Neural crest cell (in vitro differentiated cells): ENCODE measurements at regions not wholly inside any gene's neighbourhood (a gene's known extent, or its start where the extent isn't known, plus 50 kb on each side); places are given as distances from the start of the nearest gene placed in this dataset.
"Not testable (repeated sequence)": the region's sequence is repeated elsewhere in the genome, so short reads cannot be mapped to it uniquely, and the experiment has no call there.

Experiments used
- DNase-seq: peaks from one replicate; pipeline ENCODE4 v3.0.0; 2021; ENCODE audit warnings: low read depth, mixed read lengths, low spot score
- H3K27ac Mint-ChIP-seq: one replicate; pipeline ENCODE4 v1.8.0; 2021; ENCODE audit warnings: mild to moderate bottlenecking, mixed read lengths; ENCODE audit not compliant: unreplicated experiment
- H3K27me3 Mint-ChIP-seq: 2 replicates; pipeline ENCODE4 v1.8.0; 2021; ENCODE audit warnings: low read depth, mild to moderate bottlenecking, mixed read lengths
- H3K36me3 Mint-ChIP-seq: 2 replicates; pipeline ENCODE4 v1.8.0; 2021; ENCODE audit warnings: low read depth, mild to moderate bottlenecking, mixed read lengths
- H3K4me1 Mint-ChIP-seq: 2 replicates; pipeline ENCODE4 v1.8.0; 2021; ENCODE audit warnings: mixed read lengths
- H3K4me3 Mint-ChIP-seq: one replicate; pipeline ENCODE4 v1.8.0; 2021; ENCODE audit warnings: mild to moderate bottlenecking, mixed read lengths
- H3K9me3 Mint-ChIP-seq: 2 replicates; pipeline ENCODE4 v1.8.0; 2021; ENCODE audit warnings: mixed read lengths
- CTCF ChIP-seq: fragments of 200-600 bp; sonication (generic); conservative IDR thresholded peaks from 2 replicates; pipeline ENCODE4 v1.5.0; 2021; ENCODE audit warnings: antibody characterized with exemption, mild to moderate bottlenecking

GRCh38 chr4:188347339-188347738 is 208.1 kb downstream of the TRIML1 start:
- TF ChIP-seq CTCF, result no peak
- H3K9me3 Mint-ChIP-seq, result peaks cover 3% of the 10 kb centered on the region

GRCh38 chr4:188349569-188349968 is 210.3 kb downstream of the TRIML1 start:
- H3K4me3 Mint-ChIP-seq, H3K27ac Mint-ChIP-seq, H3K36me3 Mint-ChIP-seq: not testable (repeated sequence)

More at GRCh38 chr4:188347339-188347738, 208.1 kb downstream of the TRIML1 start:
- H3K4me1 Mint-ChIP-seq, result no peaks in the 10 kb centered on the region
- no peak overlapping the region for H3K4me3 Mint-ChIP-seq
- no peaks in the 10 kb centered on the region for H3K27me3 Mint-ChIP-seq
- no peak overlapping the region for H3K27ac Mint-ChIP-seq
- H3K36me3 Mint-ChIP-seq, result no peaks in the 10 kb centered on the region
- DNase-seq, result no peak

GRCh38 chr4:188363196-188363595 is 224.0 kb downstream of the TRIML1 start:
- H3K4me1 Mint-ChIP-seq, result no peaks in the 10 kb centered on the region
- H3K27ac Mint-ChIP-seq, result no peak overlapping the region
- H3K27me3 Mint-ChIP-seq, result no peaks in the 10 kb centered on the region
- peaks cover 3% of the 10 kb centered on the region for H3K9me3 Mint-ChIP-seq
- H3K36me3 Mint-ChIP-seq, result no peaks in the 10 kb centered on the region
- TF ChIP-seq CTCF, result no peak
- H3K4me3 Mint-ChIP-seq, result no peak overlapping the region
- no peak for DNase-seq

More at GRCh38 chr4:188349569-188349968, 210.3 kb downstream of the TRIML1 start:
- H3K9me3 Mint-ChIP-seq, H3K27me3 Mint-ChIP-seq, DNase-seq, H3K4me1 Mint-ChIP-seq: not testable (repeated sequence)

- H3K27ac Mint-ChIP-seq, result no peak overlapping the region
- no peak for TF ChIP-seq CTCF
Observed at GRCh38 chr4:188370777-188371176, 231.5 kb downstream of the TRIML1 start.

GRCh38 chr4:188372058-188372457 is 232.8 kb downstream of the TRIML1 start:
- Mint-ChIP-seq H3K27ac (no peak overlapping the region), H3K4me3 (no peak overlapping the region), H3K9me3 (peaks cover 8% of the 10 kb centered on the region), H3K27me3 (no peaks in the 10 kb centered on the region), H3K36me3 (peaks cover 2% of the 10 kb centered on the region), H3K4me1 (peaks cover 4% of the 10 kb centered on the region)
- TF ChIP-seq CTCF, result no peak
- DNase-seq, result no peak

More at GRCh38 chr4:188370777-188371176, 231.5 kb downstream of the TRIML1 start:
- Mint-ChIP-seq H3K27me3 (no peaks in the 10 kb centered on the region), H3K36me3 (peaks cover 2% of the 10 kb centered on the region), H3K9me3 (peaks cover 5% of the 10 kb centered on the region), H3K4me1 (peaks cover 4% of the 10 kb centered on the region), H3K4me3 (no peak overlapping the region)
- DNase-seq, result no peak

GRCh38 chr4:188372829-188373228 is 233.6 kb downstream of the TRIML1 start:
- DNase-seq, result no peak
- H3K36me3 Mint-ChIP-seq, result peaks cover 2% of the 10 kb centered on the region
- H3K27me3 Mint-ChIP-seq, result no peaks in the 10 kb centered on the region
- H3K4me3 Mint-ChIP-seq, result no peak overlapping the region
- H3K27ac Mint-ChIP-seq, result no peak overlapping the region
- H3K4me1 Mint-ChIP-seq, result peaks cover 4% of the 10 kb centered on the region
- peaks cover 9% of the 10 kb centered on the region for H3K9me3 Mint-ChIP-seq
- TF ChIP-seq CTCF, result no peak
